ENCODE measurements at regions not wholly inside any gene's neighbourhood (a gene's known extent, or its start where the extent isn't known, plus 50 kb on each side); places are given as distances from the start of the nearest gene placed in this dataset.

GRCh38 chr2:163312713-163313112 lies 423.1 kb downstream of the FIGN start:
- peaks cover 4% of the 10 kb centered on the region for H3K9me3 ChIP-seq (ENCODE audit: control insufficient read depth, low read length)
- no peak overlapping the region for H3K27ac ChIP-seq (ENCODE audit: low read depth in 1 of 2, low read length in 2 of 2)
- H3K4me3 ChIP-seq (ENCODE audit: low read length in 2 of 2) = no peak overlapping the region
- H3K36me3 ChIP-seq (ENCODE audit: control insufficient read depth in 1 of 2, insufficient read depth in 2 of 2, low read length in 1 of 2) = no peaks in the 10 kb centered on the region
- no peaks in the 10 kb centered on the region for H3K4me1 ChIP-seq (ENCODE audit: control insufficient read depth in 1 of 2, insufficient read depth in 2 of 2, low read length in 2 of 2)
- H3K27me3 ChIP-seq (ENCODE audit: control insufficient read depth in 1 of 2, insufficient read depth in 2 of 2, low read length in 1 of 2) = no peaks in the 10 kb centered on the region
- no peak for DNase-seq
- WGBS, 2 donors = 32 to 43% methylated on average over 1 of the region's 1 CpG
- intact Hi-C loops (cut with DNase I) = no loop called here
- no peak for ATAC-seq (ENCODE audit: low FRiP score)

- no peaks in the 10 kb centered on the region for H3K9me3 ChIP-seq (ENCODE audit: control insufficient read depth, low read length)
- H3K36me3 ChIP-seq (ENCODE audit: control insufficient read depth in 1 of 2, insufficient read depth in 2 of 2, low read length in 1 of 2) = no peaks in the 10 kb centered on the region
- H3K27ac ChIP-seq (ENCODE audit: low read depth in 1 of 2, low read length in 2 of 2) = no peak overlapping the region
- H3K4me3 ChIP-seq (ENCODE audit: low read length in 2 of 2) = no peak overlapping the region
- intact Hi-C loops (cut with DNase I) = no loop called here
- ATAC-seq (ENCODE audit: low FRiP score) (no peak), DNase-seq (no peak)
- 97 to 98% methylated on average over 4 of the region's 4 CpGs for WGBS, 2 donors
- H3K27me3 ChIP-seq (ENCODE audit: control insufficient read depth in 1 of 2, insufficient read depth in 2 of 2, low read length in 1 of 2) = no peaks in the 10 kb centered on the region
- no peaks in the 10 kb centered on the region for H3K4me1 ChIP-seq (ENCODE audit: control insufficient read depth in 1 of 2, insufficient read depth in 2 of 2, low read length in 2 of 2)
Observed at GRCh38 chr2:163306647-163307046, 429.2 kb downstream of the FIGN start.

DNA sequence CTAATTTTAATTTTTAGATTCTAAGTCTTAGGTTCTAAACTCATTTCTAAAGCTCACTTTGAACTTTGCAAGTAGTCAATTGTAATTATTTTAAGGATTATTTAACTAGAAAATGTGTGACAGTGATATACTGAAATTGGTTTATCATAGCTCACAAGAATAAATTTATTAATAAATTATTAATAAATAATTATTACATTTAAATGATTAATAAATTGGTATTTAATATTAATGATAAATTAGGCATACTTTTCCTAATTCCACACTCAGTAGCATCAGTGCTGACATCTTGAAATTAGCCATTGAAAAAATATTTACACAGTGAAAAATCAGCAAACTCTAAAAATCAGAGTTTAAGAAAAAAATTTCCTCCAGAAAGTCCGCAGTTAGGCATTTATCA lies 433.7 kb downstream of the FIGN start:
- Histone ChIP-seq H3K9me3 (ENCODE audit: control insufficient read depth, low read length) (no peaks in the 10 kb centered on the region), H3K27me3 (ENCODE audit: control insufficient read depth in 1 of 2, insufficient read depth in 2 of 2, low read length in 1 of 2) (no peaks in the 10 kb centered on the region)

GRCh38 chr2:163291790-163292189 lies 444.0 kb downstream of the FIGN start:
- H3K4me1 ChIP-seq (ENCODE audit: control insufficient read depth in 1 of 2, insufficient read depth in 2 of 2, low read length in 2 of 2) = no peaks in the 10 kb centered on the region
- H3K4me3 ChIP-seq (ENCODE audit: low read length in 2 of 2) = no peak overlapping the region
- no peaks in the 10 kb centered on the region for H3K36me3 ChIP-seq (ENCODE audit: control insufficient read depth in 1 of 2, insufficient read depth in 2 of 2, low read length in 1 of 2)
- WGBS, 2 donors = 90 to 93% methylated on average over 6 of the region's 6 CpGs
- DNase-seq = no peak
- H3K27ac ChIP-seq (ENCODE audit: low read depth in 1 of 2, low read length in 2 of 2) = no peak overlapping the region
- intact Hi-C loops (cut with DNase I) = no loop called here
- ATAC-seq (ENCODE audit: low FRiP score) = no peak
- no peaks in the 10 kb centered on the region for H3K27me3 ChIP-seq (ENCODE audit: control insufficient read depth in 1 of 2, insufficient read depth in 2 of 2, low read length in 1 of 2)
- no peaks in the 10 kb centered on the region for H3K9me3 ChIP-seq (ENCODE audit: control insufficient read depth, low read length)

More for the DNA sequence above, 433.7 kb downstream of the FIGN start:
- ATAC-seq (ENCODE audit: low FRiP score) (no peak), DNase-seq (no peak)
- no peaks in the 10 kb centered on the region for H3K4me1 ChIP-seq (ENCODE audit: control insufficient read depth in 1 of 2, insufficient read depth in 2 of 2, low read length in 2 of 2)
- no peaks in the 10 kb centered on the region for H3K36me3 ChIP-seq (ENCODE audit: control insufficient read depth in 1 of 2, insufficient read depth in 2 of 2, low read length in 1 of 2)
- WGBS, 2 donors = 86 to 89% methylated on average over 1 of the region's 1 CpG
- H3K27ac ChIP-seq (ENCODE audit: low read depth in 1 of 2, low read length in 2 of 2) = no peak overlapping the region
- H3K4me3 ChIP-seq (ENCODE audit: low read length in 2 of 2) = no peak overlapping the region
- intact Hi-C loops (cut with DNase I) = no loop called here

DNA sequence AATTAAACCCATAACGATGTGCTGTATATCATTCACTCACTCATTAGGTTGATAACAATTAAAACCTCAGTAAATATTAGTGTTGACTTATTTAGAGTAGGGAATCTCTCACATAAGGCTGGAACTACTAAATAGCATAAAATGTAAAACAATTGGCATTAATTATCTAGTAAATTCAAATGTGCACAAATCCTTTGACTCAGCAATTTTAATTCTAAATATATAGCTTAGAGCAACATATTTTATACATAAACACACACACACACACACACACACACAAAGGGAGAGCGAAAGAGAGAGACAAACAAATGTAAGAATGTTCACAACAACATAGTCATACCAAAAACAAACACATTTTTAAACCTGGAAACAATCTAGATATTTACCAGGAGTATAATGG lies 443.1 kb upstream of the KCNH7 start:
- no peaks in the 10 kb centered on the region for H3K4me1 ChIP-seq (ENCODE audit: control insufficient read depth in 1 of 2, insufficient read depth in 2 of 2, low read length in 2 of 2)
- intact Hi-C loops (cut with DNase I) = no loop called here
- no peak for ATAC-seq (ENCODE audit: low FRiP score)

DNA sequence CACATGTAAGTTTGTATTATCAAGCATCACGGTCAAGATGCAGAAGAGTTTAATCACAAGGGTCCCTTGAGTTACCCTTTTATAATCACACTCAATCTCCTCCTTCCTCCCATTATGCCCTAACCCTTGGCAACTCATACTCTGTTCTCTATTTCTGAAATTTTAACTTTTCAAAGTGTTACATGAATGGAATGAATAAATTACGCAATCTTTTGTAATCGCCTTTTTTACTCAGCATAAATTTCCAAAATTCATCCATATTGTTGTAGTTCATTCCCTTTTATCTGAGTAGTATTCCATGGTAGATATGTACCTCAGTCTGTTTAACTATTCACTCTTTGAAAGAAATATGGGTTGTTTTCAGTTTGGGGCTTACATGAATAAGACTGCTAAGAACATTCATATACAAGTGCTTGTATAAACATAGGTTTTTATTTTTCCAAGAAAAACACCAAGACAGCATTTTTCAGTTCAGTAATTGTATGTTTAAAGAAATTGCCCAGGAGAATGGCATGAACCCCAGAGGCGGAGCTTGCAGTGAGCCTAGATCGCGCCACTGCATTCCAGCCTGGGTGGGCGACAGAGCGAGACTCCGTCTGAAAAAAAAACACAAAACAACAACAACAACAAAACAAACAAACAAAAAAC lies 430.9 kb upstream of the KCNH7 start:
- intact Hi-C loops (cut with DNase I) = no loop called here
- DNase-seq = no peak
- H3K27me3 ChIP-seq (ENCODE audit: control insufficient read depth in 1 of 2, insufficient read depth in 2 of 2, low read length in 1 of 2) = no peaks in the 10 kb centered on the region
- no peaks in the 10 kb centered on the region for H3K36me3 ChIP-seq (ENCODE audit: control insufficient read depth in 1 of 2, insufficient read depth in 2 of 2, low read length in 1 of 2)
- peaks cover 6% of the 10 kb centered on the region for H3K9me3 ChIP-seq (ENCODE audit: control insufficient read depth, low read length)
- no peaks in the 10 kb centered on the region for H3K4me1 ChIP-seq (ENCODE audit: control insufficient read depth in 1 of 2, insufficient read depth in 2 of 2, low read length in 2 of 2)
- no peak overlapping the region for H3K27ac ChIP-seq (ENCODE audit: low read depth in 1 of 2, low read length in 2 of 2)
- no peak for ATAC-seq (ENCODE audit: low FRiP score)
- no peak overlapping the region for H3K4me3 ChIP-seq (ENCODE audit: low read length in 2 of 2)
- WGBS, 2 donors = 51 to 53% methylated on average over 9 of the region's 9 CpGs

More for the DNA sequence above, 443.1 kb upstream of the KCNH7 start:
- Histone ChIP-seq H3K27me3 (ENCODE audit: control insufficient read depth in 1 of 2, insufficient read depth in 2 of 2, low read length in 1 of 2) (no peaks in the 10 kb centered on the region), H3K27ac (ENCODE audit: low read depth in 1 of 2, low read length in 2 of 2) (no peak overlapping the region), H3K9me3 (ENCODE audit: control insufficient read depth, low read length) (no peaks in the 10 kb centered on the region), H3K4me3 (ENCODE audit: low read length in 2 of 2) (no peak overlapping the region), H3K36me3 (ENCODE audit: control insufficient read depth in 1 of 2, insufficient read depth in 2 of 2, low read length in 1 of 2) (no peaks in the 10 kb centered on the region)
- 88 to 90% methylated on average over 2 of the region's 2 CpGs for WGBS, 2 donors
- DNase-seq = no peak

GRCh38 chr2:163266772-163267171 lies 428.2 kb upstream of the KCNH7 start:
- ATAC-seq (ENCODE audit: low FRiP score) = no peak
- DNase-seq = no peak
- H3K27me3 ChIP-seq (ENCODE audit: control insufficient read depth in 1 of 2, insufficient read depth in 2 of 2, low read length in 1 of 2) = no peaks in the 10 kb centered on the region
- H3K9me3 ChIP-seq (ENCODE audit: control insufficient read depth, low read length) = no peaks in the 10 kb centered on the region
- H3K4me1 ChIP-seq (ENCODE audit: control insufficient read depth in 1 of 2, insufficient read depth in 2 of 2, low read length in 2 of 2) = no peaks in the 10 kb centered on the region
- no peak overlapping the region for H3K27ac ChIP-seq (ENCODE audit: low read depth in 1 of 2, low read length in 2 of 2)
- WGBS, 2 donors = 5 to 8% methylated on average over 1 of the region's 1 CpG
- no peaks in the 10 kb centered on the region for H3K36me3 ChIP-seq (ENCODE audit: control insufficient read depth in 1 of 2, insufficient read depth in 2 of 2, low read length in 1 of 2)
- intact Hi-C loops (cut with DNase I) = no loop called here
- H3K4me3 ChIP-seq (ENCODE audit: low read length in 2 of 2) = no peak overlapping the region

- H3K4me1 ChIP-seq (ENCODE audit: control insufficient read depth in 1 of 2, insufficient read depth in 2 of 2, low read length in 2 of 2) = no peaks in the 10 kb centered on the region
- no peaks in the 10 kb centered on the region for H3K9me3 ChIP-seq (ENCODE audit: control insufficient read depth, low read length)
- H3K27ac ChIP-seq (ENCODE audit: low read depth in 1 of 2, low read length in 2 of 2) = no peak overlapping the region
- no peaks in the 10 kb centered on the region for H3K36me3 ChIP-seq (ENCODE audit: control insufficient read depth in 1 of 2, insufficient read depth in 2 of 2, low read length in 1 of 2)
- no peaks in the 10 kb centered on the region for H3K27me3 ChIP-seq (ENCODE audit: control insufficient read depth in 1 of 2, insufficient read depth in 2 of 2, low read length in 1 of 2)
- intact Hi-C loops (cut with DNase I) = no loop called here
- no peak overlapping the region for H3K4me3 ChIP-seq (ENCODE audit: low read length in 2 of 2)
- no peak for DNase-seq
- ATAC-seq (ENCODE audit: low FRiP score) = no peak
Observed at GRCh38 chr2:163265562-163265961, 427.0 kb upstream of the KCNH7 start.

- intact Hi-C loops (cut with DNase I) = no loop called here
- no peak for DNase-seq
- H3K36me3 ChIP-seq (ENCODE audit: control insufficient read depth in 1 of 2, insufficient read depth in 2 of 2, low read length in 1 of 2) = no peaks in the 10 kb centered on the region
- WGBS, 2 donors = 52 to 87% methylated on average over 1 of the region's 1 CpG
- no peaks in the 10 kb centered on the region for H3K9me3 ChIP-seq (ENCODE audit: control insufficient read depth, low read length)
- H3K4me1 ChIP-seq (ENCODE audit: control insufficient read depth in 1 of 2, insufficient read depth in 2 of 2, low read length in 2 of 2) = no peaks in the 10 kb centered on the region
- H3K27me3 ChIP-seq (ENCODE audit: control insufficient read depth in 1 of 2, insufficient read depth in 2 of 2, low read length in 1 of 2) = no peaks in the 10 kb centered on the region
- H3K4me3 ChIP-seq (ENCODE audit: low read length in 2 of 2) = no peak overlapping the region
- no peak for ATAC-seq (ENCODE audit: low FRiP score)
- H3K27ac ChIP-seq (ENCODE audit: low read depth in 1 of 2, low read length in 2 of 2) = no peak overlapping the region
Observed at GRCh38 chr2:163264341-163264740, 425.8 kb upstream of the KCNH7 start.

All from aorta (tissue), 5 donors.